GM18520 (cell line): ENCODE measurements at regions not wholly inside any gene's neighbourhood (a gene's known extent, or its start where the extent isn't known, plus 50 kb on each side); places are given as distances from the start of the nearest gene placed in this dataset.
"Not testable (repeated sequence)": the region's sequence is repeated elsewhere in the genome, so short reads cannot be mapped to it uniquely, and the experiment has no call there.

ENCODE experiments used
- ATAC-seq: cut with Tn5 transposase; IDR thresholded peaks from one replicate; pipeline ENCODE4 v1.9.1; 2021; ENCODE audit not compliant: unreplicated experiment

GRCh38 chr21:27569091-27569490, 602.2 kb upstream of the ADAMTS5 start:
- no peak for ATAC-seq

GRCh38 chr21:27567381-27567780, 600.5 kb upstream of the ADAMTS5 start:
- ATAC-seq = no peak

DNA sequence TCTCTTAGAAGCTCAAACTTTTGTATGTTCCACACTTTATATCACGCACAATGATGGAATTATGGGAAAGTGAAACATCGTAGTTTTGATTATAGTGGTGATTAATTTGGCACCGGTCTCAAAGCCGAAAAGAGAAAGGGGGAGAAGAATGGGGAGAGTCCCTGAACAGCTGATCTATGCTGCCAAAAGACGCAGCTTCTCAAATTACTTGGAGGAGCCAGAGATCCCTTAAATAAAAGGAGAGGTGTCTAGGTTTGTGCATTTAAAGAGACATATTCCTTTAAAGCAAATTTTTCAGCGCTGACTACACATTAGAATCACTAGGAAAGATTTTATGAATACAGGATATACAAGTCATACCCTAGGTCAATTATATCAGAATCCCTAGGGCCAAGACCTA, 599.6 kb upstream of the ADAMTS5 start:
- ATAC-seq = no peak

DNA sequence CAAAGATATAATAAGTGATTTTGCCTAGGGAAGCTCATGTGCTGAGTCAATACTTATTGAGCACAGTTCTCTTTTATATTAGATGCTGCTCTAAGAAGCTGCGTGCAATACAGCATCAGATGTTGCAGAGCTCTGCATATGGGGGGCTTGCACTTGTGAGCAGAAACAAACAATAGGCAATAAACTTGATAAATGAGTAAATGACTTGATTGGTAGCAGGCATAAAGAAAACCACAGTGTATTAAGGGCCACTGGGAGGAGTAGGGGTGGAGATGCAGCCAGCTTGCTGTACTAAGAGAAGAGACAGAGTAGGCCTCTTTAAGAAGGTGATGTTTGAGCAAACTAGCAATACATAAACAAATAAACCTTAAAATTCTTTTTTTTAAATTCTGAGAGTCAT, 598.5 kb upstream of the ADAMTS5 start:
- ATAC-seq = no peak

- no peak for ATAC-seq
Measured at GRCh38 chr21:27564684-27565301, 597.9 kb upstream of the ADAMTS5 start.

- no peak for ATAC-seq
Measured at GRCh38 chr21:27562303-27562702, 595.4 kb upstream of the ADAMTS5 start.

- no peak for ATAC-seq
Measured at GRCh38 chr21:27561116-27561515, 594.2 kb upstream of the ADAMTS5 start.

DNA sequence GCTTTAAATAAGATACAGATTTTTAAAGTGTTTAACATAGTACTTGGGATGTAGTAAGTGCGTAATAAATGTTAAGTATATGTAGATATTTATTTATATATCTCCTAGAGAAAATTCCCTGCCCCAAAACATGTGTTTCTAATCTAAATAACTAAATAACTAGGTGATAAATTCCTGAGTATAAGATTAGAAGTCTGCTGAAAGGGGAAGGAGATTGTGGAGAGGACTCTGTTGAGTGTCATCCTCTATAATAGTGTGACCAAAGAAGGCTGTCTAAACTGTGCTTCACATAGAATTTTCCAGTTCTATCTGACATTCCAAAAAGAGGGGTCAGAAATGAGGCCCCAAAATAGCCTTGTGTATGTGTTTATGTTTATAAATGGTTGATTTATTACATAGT, 590.5 kb upstream of the ADAMTS5 start:
- ATAC-seq = no peak

DNA sequence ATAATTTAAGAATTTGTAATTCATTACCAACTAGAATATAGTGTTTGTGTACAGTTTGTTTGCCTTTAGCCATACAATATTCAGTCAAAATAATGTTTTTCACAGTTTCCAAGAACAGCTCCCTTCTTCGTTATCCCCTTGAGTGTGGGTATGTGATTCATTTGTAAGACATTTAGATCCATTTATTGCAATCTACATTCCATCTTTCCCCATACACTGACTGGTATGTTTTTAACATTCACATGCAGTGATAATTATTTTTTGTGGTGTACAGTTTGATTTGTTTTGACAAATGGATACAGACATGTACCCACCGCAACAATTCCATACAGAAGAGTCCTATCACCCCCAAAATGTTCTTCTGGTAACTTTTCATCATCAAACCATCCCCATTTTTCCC, 589.1 kb upstream of the ADAMTS5 start:
- ATAC-seq = no peak

- no peak for ATAC-seq
Measured at GRCh38 chr21:27550287-27550686, 583.4 kb upstream of the ADAMTS5 start.

- ATAC-seq = no peak
Measured at GRCh38 chr21:27548486-27548885, 581.6 kb upstream of the ADAMTS5 start.

DNA sequence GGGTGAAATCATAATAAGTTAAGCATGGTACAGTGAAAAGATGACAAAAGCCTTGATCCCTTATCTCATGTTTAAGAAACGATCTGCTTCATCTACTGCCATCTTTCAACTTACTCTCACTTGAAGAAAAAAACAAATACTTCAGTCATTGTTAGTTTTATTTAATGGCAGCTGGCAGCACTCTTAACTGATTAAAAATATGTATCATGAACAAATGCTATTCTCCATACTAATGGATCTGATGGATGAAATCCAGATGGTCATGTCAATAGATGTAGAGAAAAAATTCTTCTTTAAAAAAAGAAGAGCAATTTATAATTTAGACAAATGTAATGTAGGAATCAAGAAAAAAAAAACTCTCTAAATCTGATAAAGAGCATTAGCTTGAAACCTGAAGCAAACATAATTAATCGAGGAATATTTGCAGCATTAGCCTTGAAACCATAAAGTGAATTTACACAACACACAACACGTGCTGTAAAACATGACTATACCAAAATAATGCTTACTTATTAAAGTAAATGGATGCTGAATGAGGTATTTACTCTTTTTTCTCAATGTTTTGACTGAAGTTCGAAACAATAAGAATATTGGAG, 579.0 kb upstream of the ADAMTS5 start:
- no peak for ATAC-seq

- ATAC-seq = not testable (repeated sequence)
Measured at GRCh38 chr21:27542126-27542525, 575.2 kb upstream of the ADAMTS5 start.

DNA sequence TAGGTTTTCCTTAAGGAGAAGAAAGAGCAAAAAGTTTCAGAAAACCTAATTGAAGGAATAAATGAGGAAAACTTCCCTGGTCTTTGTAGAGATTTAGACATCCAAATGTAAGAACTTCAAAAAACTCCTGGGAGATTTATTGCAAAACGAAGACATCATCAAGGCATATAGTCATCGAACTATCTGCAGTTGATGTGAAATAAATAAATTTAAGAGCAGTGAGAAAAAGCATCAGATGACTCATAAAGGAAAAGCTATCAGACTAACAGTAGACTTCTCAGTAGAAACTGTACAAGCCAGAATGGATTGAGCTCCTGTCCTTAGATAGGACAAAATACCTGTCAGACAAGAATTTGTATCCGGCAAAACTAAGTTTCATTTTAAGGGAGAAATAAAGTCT, 569.4 kb upstream of the ADAMTS5 start:
- no peak for ATAC-seq

DNA sequence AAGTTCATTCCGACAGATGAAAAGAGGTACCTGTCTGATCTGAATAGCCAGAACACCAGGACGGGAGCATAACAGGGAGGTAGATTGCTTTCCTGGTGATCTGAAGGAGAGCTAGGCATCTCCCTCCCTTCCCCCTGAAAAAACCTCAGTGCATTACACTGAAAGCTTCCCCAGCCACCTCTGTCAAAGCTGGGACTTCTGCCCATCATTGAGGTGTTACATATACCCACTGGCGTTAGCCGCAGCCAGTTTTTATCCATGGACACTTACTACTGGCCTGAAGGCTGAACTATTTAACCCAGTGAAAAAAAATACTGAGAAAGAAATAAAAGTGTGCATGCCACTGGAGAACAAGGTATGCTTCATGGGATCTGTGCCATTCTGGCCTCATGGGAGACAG, 568.3 kb upstream of the ADAMTS5 start:
- no peak for ATAC-seq

GRCh38 chr21:27534206-27534605, 567.3 kb upstream of the ADAMTS5 start:
- ATAC-seq = no peak

DNA sequence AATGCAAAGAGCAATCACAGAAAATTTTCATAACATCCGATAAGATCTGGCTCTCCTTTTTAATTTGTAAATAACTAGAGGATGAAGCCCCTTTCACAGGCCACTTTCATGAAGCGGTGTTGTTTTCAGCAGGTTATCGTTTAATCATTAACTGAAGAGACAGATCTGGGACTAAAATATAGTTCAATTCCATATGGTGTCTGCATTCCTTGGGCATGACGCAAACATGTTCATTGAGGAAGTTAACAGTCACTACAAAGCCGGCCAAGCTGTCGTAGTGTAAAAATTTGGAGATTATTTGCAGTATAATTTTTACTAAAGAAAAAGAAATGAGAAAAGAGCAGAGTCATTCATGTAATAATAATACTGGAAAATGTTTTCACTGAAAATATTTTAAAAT, 565.2 kb upstream of the ADAMTS5 start:
- ATAC-seq = no peak

GRCh38 chr21:27528697-27529096, 561.8 kb upstream of the ADAMTS5 start:
- ATAC-seq = no peak

- no peak for ATAC-seq
Measured at GRCh38 chr21:27526451-27526850, 559.6 kb upstream of the ADAMTS5 start.

GRCh38 chr21:27525780-27526179, 558.9 kb upstream of the ADAMTS5 start:
- ATAC-seq = no peak

DNA sequence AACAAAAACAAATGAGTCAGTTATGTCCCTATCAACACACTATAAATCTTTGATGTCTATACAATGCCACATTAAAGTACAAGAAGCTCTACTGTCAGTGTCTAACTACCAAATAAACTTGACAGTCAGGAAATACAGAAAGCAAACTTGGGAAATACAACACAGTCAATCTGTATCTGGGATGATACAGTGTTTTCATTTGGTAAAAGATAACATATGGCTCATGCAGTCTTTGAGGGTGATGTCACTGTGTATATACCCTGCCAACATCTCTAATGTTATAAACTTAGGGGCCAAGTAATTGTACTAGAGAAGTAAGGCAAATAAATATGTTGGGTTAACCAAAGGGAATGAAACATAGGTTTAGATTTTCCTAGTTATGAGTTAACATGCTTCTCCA, 552.5 kb upstream of the ADAMTS5 start:
- no peak for ATAC-seq

- not testable (repeated sequence) for ATAC-seq
Measured at GRCh38 chr21:27517177-27517576, 550.3 kb upstream of the ADAMTS5 start.

DNA sequence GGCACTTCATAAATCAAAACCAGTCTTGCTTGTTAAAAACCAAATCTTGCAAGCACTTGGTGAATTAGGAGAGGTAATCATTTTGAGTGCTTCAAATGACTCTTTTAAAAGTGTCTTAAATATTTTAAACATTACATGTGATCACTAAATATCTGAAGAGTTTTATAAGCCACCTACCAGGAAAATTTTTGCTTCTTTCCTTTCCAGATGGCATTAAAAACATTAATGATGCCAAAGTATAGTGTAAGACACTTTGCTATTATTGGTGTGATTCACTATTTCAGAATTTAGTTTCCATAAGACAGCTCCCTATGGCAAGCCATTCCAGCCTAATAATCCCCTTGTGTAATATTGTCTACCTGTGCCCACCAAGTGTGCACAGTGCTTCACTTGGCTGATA, 548.8 kb upstream of the ADAMTS5 start:
- ATAC-seq = no peak
